ENCODE measurements at regions not wholly inside any gene's neighbourhood (a gene's known extent, or its start where the extent isn't known, plus 50 kb on each side); places are given as distances from the start of the nearest gene placed in this dataset.
"Not testable (repeated sequence)": the region's sequence is repeated elsewhere in the genome, so short reads cannot be mapped to it uniquely, and the experiment has no call there.

DNA sequence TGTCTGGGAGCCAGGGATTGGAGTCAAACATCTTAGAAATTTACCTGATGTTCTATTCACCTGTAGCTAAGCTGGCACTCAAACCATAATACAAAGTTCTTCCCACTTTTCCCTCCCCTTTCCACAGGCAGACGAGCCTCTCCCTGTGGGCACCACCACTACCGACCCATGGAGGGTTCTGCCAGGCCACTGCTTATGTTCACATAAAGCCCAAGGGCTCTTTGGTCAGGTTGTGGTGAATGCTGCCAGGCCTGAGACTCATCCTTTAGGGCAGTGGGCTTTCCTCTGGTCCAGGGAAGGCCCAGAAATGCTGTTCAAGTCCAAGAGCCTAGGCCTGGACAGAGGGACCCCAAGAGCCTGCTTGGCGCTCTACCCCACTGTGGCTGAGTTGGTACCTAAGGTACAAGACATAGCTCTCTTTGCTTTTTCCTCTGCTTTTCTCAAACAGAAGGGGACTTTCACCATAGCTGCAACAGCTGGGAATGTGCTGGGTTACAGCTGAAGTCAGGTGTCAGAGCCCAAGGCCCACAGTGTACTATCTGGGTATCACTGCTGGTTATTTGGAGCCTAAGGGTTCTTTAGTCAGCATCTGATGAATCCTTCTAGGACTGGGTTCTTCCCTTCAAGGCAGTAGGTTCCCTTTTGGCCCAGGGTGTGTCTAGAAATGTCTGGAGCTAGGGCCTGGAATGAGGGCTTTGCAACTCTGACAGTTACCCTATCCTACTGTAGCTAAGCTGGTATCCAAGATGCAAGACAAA lies 620.1 kb downstream of the TLE1 start:
- no peaks in the 10 kb centered on the region for H3K4me1 ChIP-seq
- no peak overlapping the region for H3K4me3 ChIP-seq
- intact Hi-C loops (cut with DNase I), result no loop called here
- no peaks in the 10 kb centered on the region for H3K27me3 ChIP-seq
- DNase-seq, result no peak
- H3K9me3 ChIP-seq, result peaks cover 0 to 15% (median 0%) of the 10 kb centered on the region in 12 donors
- H3K27ac ChIP-seq, result no peak overlapping the region
- H3K36me3 ChIP-seq, result no peaks in the 10 kb centered on the region
- 86 to 92% (median 91%) methylated on average over 3 of the region's 3 CpGs for WGBS, 4 donors
- ATAC-seq, result no peak
- TF ChIP-seq, protein P1, sequence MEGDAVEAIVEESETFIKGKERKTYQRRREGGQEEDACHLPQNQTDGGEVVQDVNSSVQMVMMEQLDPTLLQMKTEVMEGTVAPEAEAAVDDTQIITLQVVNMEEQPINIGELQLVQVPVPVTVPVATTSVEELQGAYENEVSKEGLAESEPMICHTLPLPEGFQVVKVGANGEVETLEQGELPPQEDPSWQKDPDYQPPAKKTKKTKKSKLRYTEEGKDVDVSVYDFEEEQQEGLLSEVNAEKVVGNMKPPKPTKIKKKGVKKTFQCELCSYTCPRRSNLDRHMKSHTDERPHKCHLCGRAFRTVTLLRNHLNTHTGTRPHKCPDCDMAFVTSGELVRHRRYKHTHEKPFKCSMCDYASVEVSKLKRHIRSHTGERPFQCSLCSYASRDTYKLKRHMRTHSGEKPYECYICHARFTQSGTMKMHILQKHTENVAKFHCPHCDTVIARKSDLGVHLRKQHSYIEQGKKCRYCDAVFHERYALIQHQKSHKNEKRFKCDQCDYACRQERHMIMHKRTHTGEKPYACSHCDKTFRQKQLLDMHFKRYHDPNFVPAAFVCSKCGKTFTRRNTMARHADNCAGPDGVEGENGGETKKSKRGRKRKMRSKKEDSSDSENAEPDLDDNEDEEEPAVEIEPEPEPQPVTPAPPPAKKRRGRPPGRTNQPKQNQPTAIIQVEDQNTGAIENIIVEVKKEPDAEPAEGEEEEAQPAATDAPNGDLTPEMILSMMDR (IDR thresholded peaks at IDR 0.05), result no peak
- TF ChIP-seq POLR2A (IDR thresholded peaks at IDR 0.05), result no peak

DNA sequence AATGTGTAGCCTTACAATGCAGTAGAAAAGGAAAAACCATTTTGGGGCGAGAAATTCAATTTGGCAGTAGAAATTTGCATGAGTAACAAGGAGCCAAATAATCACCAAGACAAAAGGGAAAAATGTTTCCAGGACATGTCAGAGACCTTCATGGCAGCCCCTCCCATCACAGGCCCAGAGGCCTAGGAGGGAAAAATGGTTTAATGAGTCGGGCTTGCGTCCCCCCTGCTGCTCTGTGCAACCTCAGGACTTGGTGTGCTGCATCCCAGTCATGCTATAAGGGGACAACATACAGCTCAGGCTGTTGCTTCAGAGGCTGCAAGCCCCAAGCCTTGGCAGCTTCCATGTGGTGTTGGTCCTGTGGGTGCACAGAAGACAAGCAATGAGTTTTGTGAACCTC lies 626.4 kb downstream of the TLE1 start:
- H3K27ac ChIP-seq; H3K36me3 ChIP-seq; DNase-seq; H3K4me1 ChIP-seq; ATAC-seq; H3K4me3 ChIP-seq; H3K27me3 ChIP-seq; intact Hi-C loops (cut with DNase I): not testable (repeated sequence)
- peaks cover 0 to 35% (median 4%) of the 10 kb centered on the region in 12 donors for H3K9me3 ChIP-seq
- 55 to 93% (median 76%) methylated on average over 3 of the region's 3 CpGs for WGBS, 4 donors

DNA sequence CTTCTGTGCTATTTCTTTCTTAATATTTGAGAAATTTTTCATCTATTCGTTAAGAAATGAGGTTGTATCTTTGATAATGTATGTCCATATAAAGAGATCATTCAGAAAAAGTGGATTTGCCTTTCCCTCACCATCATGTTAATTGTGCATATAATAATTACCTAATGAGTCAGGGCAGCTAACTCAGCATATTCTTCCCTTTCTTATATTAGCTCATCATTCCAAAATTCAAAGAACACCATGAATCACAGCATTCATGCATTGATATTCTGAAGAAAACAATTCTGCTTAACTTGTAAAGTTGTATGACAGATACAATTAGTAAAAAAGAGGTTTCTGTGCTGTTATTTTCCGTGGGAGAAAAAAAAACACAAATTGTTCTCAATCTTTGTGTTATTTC lies 630.6 kb downstream of the TLE1 start:
- WGBS, 4 donors, result 54 to 69% (median 66%) methylated on average over 2 of the region's 2 CpGs
- intact Hi-C loops (cut with DNase I), result no loop called here
- ATAC-seq (no peak), DNase-seq (no peak)
- no peak for TF ChIP-seq POLR2A (IDR thresholded peaks at IDR 0.05)
- TF ChIP-seq, protein P1 (IDR thresholded peaks at IDR 0.05), result no peak
- H3K36me3 ChIP-seq, result no peaks in the 10 kb centered on the region
- H3K9me3 ChIP-seq, result peaks cover 0 to 19% (median 0%) of the 10 kb centered on the region in 12 donors
- H3K4me1 ChIP-seq, result no peaks in the 10 kb centered on the region
- no peak overlapping the region for H3K4me3 ChIP-seq
- H3K27ac ChIP-seq, result no peak overlapping the region
- H3K27me3 ChIP-seq, result no peaks in the 10 kb centered on the region

DNA sequence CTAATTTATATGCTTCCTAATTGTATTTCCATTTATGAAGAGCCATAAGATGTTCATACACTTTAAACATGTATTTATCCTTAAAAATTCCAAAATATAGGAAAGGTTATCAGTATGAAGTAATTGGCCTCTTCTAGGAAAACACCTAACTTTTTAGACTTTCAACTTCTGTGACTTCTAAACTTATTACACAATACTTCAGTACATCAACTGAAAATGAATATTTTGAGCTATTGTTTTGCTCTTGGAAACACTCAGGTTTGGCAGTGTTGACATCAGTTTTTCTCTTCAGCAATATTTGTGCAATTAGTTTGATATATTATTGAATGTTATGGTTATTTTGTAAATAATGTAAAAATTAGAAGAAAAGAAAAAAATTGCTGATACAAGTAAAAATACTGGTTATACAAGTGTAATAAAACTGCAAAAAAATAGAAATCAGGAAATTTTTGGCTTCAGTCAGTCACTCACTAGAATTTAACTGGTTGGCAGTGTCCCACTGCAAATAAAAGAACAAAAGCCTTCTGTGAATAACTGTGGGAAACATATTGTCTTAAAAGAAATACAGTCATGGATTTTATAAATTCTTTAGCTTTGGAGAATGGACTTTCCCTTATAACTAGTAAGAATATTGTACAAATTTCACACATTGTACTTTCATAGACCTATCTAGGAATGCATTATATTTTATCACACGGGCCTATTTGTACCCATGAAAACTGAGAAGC lies 635.9 kb downstream of the TLE1 start:
- WGBS, 4 donors, result 53 to 59% (median 57%) methylated on average over 1 of the region's 1 CpG
- no peak for ATAC-seq
- Histone ChIP-seq H3K4me3 (no peak overlapping the region), H3K4me1 (no peaks in the 10 kb centered on the region), H3K27me3 (no peaks in the 10 kb centered on the region), H3K36me3 (no peaks in the 10 kb centered on the region), H3K27ac (no peak overlapping the region), H3K9me3 (no peaks in the 10 kb centered on the region)
- intact Hi-C loops (cut with DNase I), result no loop called here
- no peak for DNase-seq
- TF ChIP-seq, protein P1 (IDR thresholded peaks at IDR 0.05), result no peak
- no peak for TF ChIP-seq POLR2A (IDR thresholded peaks at IDR 0.05)
